ENCODE measurements at regions not wholly inside any gene's neighbourhood (a gene's known extent, or its start where the extent isn't known, plus 50 kb on each side); places are given as distances from the start of the nearest gene placed in this dataset.
"Not testable (repeated sequence)": the region's sequence is repeated elsewhere in the genome, so short reads cannot be mapped to it uniquely, and the experiment has no call there.

GRCh38 chr4:138334346-138335016 is 92.3 kb upstream of the SLC7A11 start:
- no peaks in the 10 kb centered on the region for H3K36me3 ChIP-seq
- TF ChIP-seq CTCF (IDR thresholded peaks at IDR 0.05) (no peak), POLR2A (IDR thresholded peaks at IDR 0.05) (no peak), POLR2AphosphoS5 (IDR thresholded peaks at IDR 0.05) (no peak)
- DNase-seq (ENCODE audit: low spot score in 2 of 2), result no peak
- H3K9me3 ChIP-seq, result no peaks in the 10 kb centered on the region
- no peak overlapping the region for H3K27ac ChIP-seq
- intact Hi-C loops (cut with DNase I; ENCODE audit: low total_unique reads), result no loop called here
- H3K27me3 ChIP-seq, result no peaks in the 10 kb centered on the region
- H3K4me1 ChIP-seq, result no peaks in the 10 kb centered on the region
- H3K4me3 ChIP-seq, result no peak overlapping the region

DNA sequence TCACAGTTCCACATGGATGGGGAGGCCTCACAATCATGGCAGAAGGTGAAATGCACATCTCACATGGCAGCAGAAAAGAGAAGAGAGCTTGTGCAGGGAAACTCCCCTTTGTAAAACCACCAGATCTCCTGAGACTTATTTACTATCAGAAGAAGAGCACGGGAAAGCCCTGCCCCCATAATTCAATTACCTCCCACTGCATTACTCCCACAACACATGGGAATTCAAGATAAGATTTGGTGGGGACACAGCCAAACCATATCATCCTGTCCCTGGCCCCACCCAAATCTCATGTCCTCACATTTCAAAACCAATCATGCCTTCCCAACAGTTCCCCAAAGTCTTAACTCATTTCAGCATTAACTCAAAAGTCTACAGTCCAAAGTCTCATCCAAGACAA is 90.3 kb upstream of the SLC7A11 start:
- H3K27me3 ChIP-seq; H3K27ac ChIP-seq; H3K36me3 ChIP-seq; intact Hi-C loops (cut with DNase I; ENCODE audit: low total_unique reads); H3K4me1 ChIP-seq; H3K4me3 ChIP-seq; H3K9me3 ChIP-seq; DNase-seq (ENCODE audit: low spot score in 2 of 2): not testable (repeated sequence)

- no peaks in the 10 kb centered on the region for H3K36me3 ChIP-seq
- DNase-seq (ENCODE audit: low spot score in 2 of 2), result no peak
- intact Hi-C loops (cut with DNase I; ENCODE audit: low total_unique reads), result no loop called here
- no peak overlapping the region for H3K27ac ChIP-seq
- no peak for TF ChIP-seq CTCF (IDR thresholded peaks at IDR 0.05)
- no peak for TF ChIP-seq POLR2A (IDR thresholded peaks at IDR 0.05)
- TF ChIP-seq POLR2AphosphoS5 (IDR thresholded peaks at IDR 0.05), result no peak
- no peaks in the 10 kb centered on the region for H3K27me3 ChIP-seq
- no peaks in the 10 kb centered on the region for H3K9me3 ChIP-seq
- no peaks in the 10 kb centered on the region for H3K4me1 ChIP-seq
- H3K4me3 ChIP-seq, result no peak overlapping the region
These were observed 88.4 kb upstream of the SLC7A11 start for GRCh38 chr4:138330531-138330930.

DNA sequence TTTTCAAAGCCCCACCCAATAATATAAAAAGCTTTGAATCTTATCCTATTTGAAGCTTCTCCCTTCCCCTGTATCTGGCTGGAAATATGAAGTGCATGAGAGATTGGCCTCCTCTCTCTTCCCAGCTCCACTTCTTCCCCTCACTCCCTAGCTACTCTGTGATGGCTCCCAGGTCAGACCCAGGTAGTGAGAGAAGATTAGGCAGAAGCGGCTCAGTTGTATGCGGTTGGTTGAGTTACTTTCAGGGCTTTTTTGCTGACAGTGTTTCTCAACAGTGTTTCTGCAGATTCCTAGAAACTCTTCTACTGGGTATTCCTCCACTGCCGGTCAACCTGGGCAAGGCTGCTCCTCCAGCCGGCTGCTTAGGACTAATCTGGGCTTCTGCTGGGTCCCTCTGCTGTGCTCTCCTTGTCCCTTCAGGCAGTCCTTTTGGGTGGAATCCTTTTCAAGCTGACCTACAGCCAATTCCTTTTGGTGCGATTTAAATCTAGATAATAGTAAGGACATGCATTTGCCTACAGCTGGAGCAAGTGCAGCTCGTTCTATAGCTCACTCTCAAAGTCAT is 87.4 kb upstream of the SLC7A11 start:
- TF ChIP-seq CTCF (IDR thresholded peaks at IDR 0.05) (no peak), POLR2A (IDR thresholded peaks at IDR 0.05) (no peak), POLR2AphosphoS5 (IDR thresholded peaks at IDR 0.05) (no peak)
- Histone ChIP-seq H3K4me1 (no peaks in the 10 kb centered on the region), H3K9me3 (no peaks in the 10 kb centered on the region), H3K27ac (no peak overlapping the region), H3K27me3 (no peaks in the 10 kb centered on the region), H3K4me3 (no peak overlapping the region), H3K36me3 (no peaks in the 10 kb centered on the region)
- no peak for DNase-seq (ENCODE audit: low spot score in 2 of 2)
- intact Hi-C loops (cut with DNase I; ENCODE audit: low total_unique reads), result no loop called here

- intact Hi-C loops (cut with DNase I; ENCODE audit: low total_unique reads), result no loop called here
- Histone ChIP-seq H3K9me3 (no peaks in the 10 kb centered on the region), H3K27ac (no peak overlapping the region), H3K36me3 (no peaks in the 10 kb centered on the region), H3K4me1 (no peaks in the 10 kb centered on the region), H3K27me3 (no peaks in the 10 kb centered on the region), H3K4me3 (no peak overlapping the region)
- TF ChIP-seq CTCF (IDR thresholded peaks at IDR 0.05) (no peak), POLR2A (IDR thresholded peaks at IDR 0.05) (no peak), POLR2AphosphoS5 (IDR thresholded peaks at IDR 0.05) (no peak)
- no peak for DNase-seq (ENCODE audit: low spot score in 2 of 2)
These were observed 85.2 kb upstream of the SLC7A11 start for GRCh38 chr4:138327338-138327737.
